Prostate gland (tissue), 2 donors: ENCODE measurements at regions not wholly inside any gene's neighbourhood (a gene's known extent, or its start where the extent isn't known, plus 50 kb on each side); places are given as distances from the start of the nearest gene placed in this dataset.

Experiments used
- DNase-seq: peaks from one replicate; pipeline ENCODE4 v3.0.0-alpha.2; 2019; ENCODE audit warnings: low spot score
- H3K27ac ChIP-seq, 2 donors: fragments of 200-600 bp; sonication (generic); 2 replicates each; pipeline ENCODE4 v1.5.1; 2017 to 2019
- H3K27me3 ChIP-seq: fragments of 200-600 bp; sonication (generic); replicated peaks from 2 replicates; pipeline ENCODE4 v1.5.1; 2019; ENCODE audit not compliant: insufficient read depth
- H3K36me3 ChIP-seq, 2 donors: fragments of 200-600 bp; sonication (generic); 1 replicate in 1 of 2; 2 replicates in 1 of 2; pipeline versions ENCODE4 v1.5.1 to v1.8.1; 2017 to 2019
- H3K4me1 ChIP-seq: fragments of 200-600 bp; sonication (generic); replicated peaks from 2 replicates; pipeline ENCODE4 v1.5.1; 2019
- H3K4me3 ChIP-seq, 2 donors: fragments of 200-600 bp; sonication (generic); 2 replicates each; pipeline ENCODE4 v1.5.1; 2017 to 2019
- H3K9me3 ChIP-seq: fragments of 200-600 bp; sonication (generic); 2 replicates; pipeline ENCODE4 v1.5.1; 2017
- POLR2A ChIP-seq: fragments of 450-650 bp; IDR thresholded peaks from one replicate; pipeline ENCODE4 v1.6.1; 2016; ENCODE audit warnings: antibody characterized with exemption, mild to moderate bottlenecking
- POLR2AphosphoS5 ChIP-seq: sonication (generic); formaldehyde crosslinking; IDR thresholded peaks from one replicate; pipeline ENCODE4 v1.6.1; 2017; ENCODE audit warnings: antibody characterized with exemption
- WGBS: methylation state at CpG from one replicate; pipeline ENCODE4 v1.1.5; 2018; 5-methylcytosine and 5-hydroxymethylcytosine counted together
- intact Hi-C: fragments of 100-400 bp; cut with DNase I; formaldehyde crosslinking; loops from one replicate; pipeline ENCODE4 v1.14.2; 2022
- TF ChIP-seq, protein P1 (sequence below), 4 experiments: fragments of 200-600 bp in 2 of 4; fragments of 450-650 bp in 2 of 4; sonication (generic) in 2 of 4; IDR thresholded peaks; 1 replicate in 3 of 4; 2 replicates in 1 of 4; pipeline ENCODE4 v1.5.1; 2016 to 2019; ENCODE audit warnings: antibody characterized with exemption in 4 of 4, mild to moderate bottlenecking in 2 of 4, moderate library complexity in 2 of 4

DNA sequence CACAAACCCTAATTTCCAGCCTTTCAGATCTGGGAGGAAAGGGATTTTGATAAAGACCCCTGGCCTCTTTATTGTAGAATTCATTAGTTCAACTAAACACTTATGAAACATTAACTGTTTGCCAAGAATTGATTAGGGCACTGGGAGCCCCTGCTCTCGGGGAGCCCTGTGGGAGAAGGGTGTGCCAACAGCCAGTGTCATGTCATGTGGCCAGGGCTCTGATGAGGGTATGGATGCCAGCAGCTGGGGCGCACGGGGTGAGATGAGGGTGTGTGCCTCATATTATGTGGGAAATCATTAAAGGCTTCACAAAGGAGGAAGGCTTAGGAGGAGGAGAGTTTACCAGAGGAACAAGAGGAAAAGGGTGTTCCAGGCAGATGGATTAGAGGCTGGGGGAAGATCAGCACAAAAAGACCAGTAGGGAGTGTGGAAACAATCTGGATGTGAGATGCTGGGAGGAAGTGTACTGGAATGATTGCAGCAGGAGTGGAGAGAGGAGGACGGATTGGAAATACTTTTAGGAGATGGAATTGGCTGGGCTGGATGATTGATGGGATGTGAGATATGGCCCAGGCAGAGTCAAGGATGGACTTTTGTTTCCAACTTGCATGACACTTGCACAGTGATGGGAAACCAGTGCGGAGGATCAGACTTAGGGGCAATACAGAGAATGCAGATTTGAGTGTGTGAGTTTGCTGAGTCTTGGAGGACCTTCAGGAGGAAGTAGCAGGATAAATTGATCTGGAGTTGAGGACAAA is 137.8 kb downstream of the CSNK2A3 start:
- Histone ChIP-seq H3K27me3 (no peaks in the 10 kb centered on the region), H3K4me3 (no peak overlapping the region), H3K4me1 (peaks cover 7% of the 10 kb centered on the region), H3K36me3 (no peaks in the 10 kb centered on the region), H3K27ac (no peak overlapping the region), H3K9me3 (no peaks in the 10 kb centered on the region)
- WGBS: 74% methylated on average over 5 of the region's 5 CpGs
- DNase-seq: no peak
- TF ChIP-seq POLR2AphosphoS5 (no peak), POLR2A (no peak)
- TF ChIP-seq, protein P1, sequence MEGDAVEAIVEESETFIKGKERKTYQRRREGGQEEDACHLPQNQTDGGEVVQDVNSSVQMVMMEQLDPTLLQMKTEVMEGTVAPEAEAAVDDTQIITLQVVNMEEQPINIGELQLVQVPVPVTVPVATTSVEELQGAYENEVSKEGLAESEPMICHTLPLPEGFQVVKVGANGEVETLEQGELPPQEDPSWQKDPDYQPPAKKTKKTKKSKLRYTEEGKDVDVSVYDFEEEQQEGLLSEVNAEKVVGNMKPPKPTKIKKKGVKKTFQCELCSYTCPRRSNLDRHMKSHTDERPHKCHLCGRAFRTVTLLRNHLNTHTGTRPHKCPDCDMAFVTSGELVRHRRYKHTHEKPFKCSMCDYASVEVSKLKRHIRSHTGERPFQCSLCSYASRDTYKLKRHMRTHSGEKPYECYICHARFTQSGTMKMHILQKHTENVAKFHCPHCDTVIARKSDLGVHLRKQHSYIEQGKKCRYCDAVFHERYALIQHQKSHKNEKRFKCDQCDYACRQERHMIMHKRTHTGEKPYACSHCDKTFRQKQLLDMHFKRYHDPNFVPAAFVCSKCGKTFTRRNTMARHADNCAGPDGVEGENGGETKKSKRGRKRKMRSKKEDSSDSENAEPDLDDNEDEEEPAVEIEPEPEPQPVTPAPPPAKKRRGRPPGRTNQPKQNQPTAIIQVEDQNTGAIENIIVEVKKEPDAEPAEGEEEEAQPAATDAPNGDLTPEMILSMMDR (IDR thresholded peaks at IDR 0.05): no peak
- intact Hi-C loops: no loop called here

DNA sequence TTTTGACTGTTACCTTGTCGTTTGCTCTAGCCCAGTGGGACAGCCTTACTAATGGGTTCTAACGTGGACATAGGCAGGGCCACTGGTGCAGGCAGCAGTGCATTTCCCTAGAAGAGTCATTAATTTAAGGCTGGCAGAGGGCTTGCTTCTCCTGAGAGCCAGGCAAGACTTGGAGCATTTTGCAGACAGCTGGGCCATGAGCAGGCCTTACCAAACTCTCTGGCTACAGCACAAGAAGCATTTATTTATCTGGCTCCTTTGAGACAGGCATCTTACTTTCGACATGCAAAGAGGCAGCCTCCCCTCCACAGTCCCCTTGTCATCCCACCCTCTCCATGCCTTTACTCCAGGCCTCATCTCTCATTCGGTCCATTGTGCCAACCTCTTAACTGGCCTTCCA is 139.9 kb downstream of the CSNK2A3 start:
- Histone ChIP-seq H3K9me3 (no peaks in the 10 kb centered on the region), H3K4me1 (no peaks in the 10 kb centered on the region), H3K36me3 (no peaks in the 10 kb centered on the region), H3K27ac (no peak overlapping the region), H3K27me3 (no peaks in the 10 kb centered on the region), H3K4me3 (no peak overlapping the region)
- intact Hi-C loops: no loop called here
- 88% methylated on average over 4 of the region's 4 CpGs for WGBS
- no peak for DNase-seq
- no peak for TF ChIP-seq POLR2AphosphoS5
- TF ChIP-seq, protein P1 (IDR thresholded peaks at IDR 0.05): no peak
- TF ChIP-seq POLR2A: no peak

GRCh38 chr11:11211888-11212287 is 141.2 kb downstream of the CSNK2A3 start:
- intact Hi-C loops: no loop called here
- Histone ChIP-seq H3K9me3 (no peaks in the 10 kb centered on the region), H3K27ac (no peak overlapping the region), H3K36me3 (no peaks in the 10 kb centered on the region), H3K27me3 (no peaks in the 10 kb centered on the region), H3K4me1 (no peaks in the 10 kb centered on the region), H3K4me3 (no peak overlapping the region)
- DNase-seq: peak; percentile 68
- TF ChIP-seq, protein P1 (IDR thresholded peaks at IDR 0.05): no peak
- TF ChIP-seq POLR2AphosphoS5 (peak; percentile 81), POLR2A (no peak)

- no peaks in the 10 kb centered on the region for H3K27me3 ChIP-seq
- WGBS: 28% methylated on average over 7 of the region's 7 CpGs
- no peaks in the 10 kb centered on the region for H3K9me3 ChIP-seq
- no peak overlapping the region for H3K27ac ChIP-seq
- intact Hi-C loops: no loop called here
- no peak overlapping the region for H3K4me3 ChIP-seq
- DNase-seq: peak; percentile 36
- TF ChIP-seq, protein P1 (IDR thresholded peaks at IDR 0.05): no peak
- TF ChIP-seq POLR2A: no peak
- H3K36me3 ChIP-seq: no peaks in the 10 kb centered on the region
- no peaks in the 10 kb centered on the region for H3K4me1 ChIP-seq
Observed at GRCh38 chr11:11211186-11211585, 141.9 kb downstream of the CSNK2A3 start.

- Histone ChIP-seq H3K4me1 (no peaks in the 10 kb centered on the region), H3K27ac (no peak overlapping the region), H3K27me3 (no peaks in the 10 kb centered on the region), H3K36me3 (no peaks in the 10 kb centered on the region), H3K4me3 (no peak overlapping the region), H3K9me3 (no peaks in the 10 kb centered on the region)
- TF ChIP-seq POLR2AphosphoS5 (no peak), POLR2A (no peak)
- TF ChIP-seq, protein P1 (IDR thresholded peaks at IDR 0.05): no peak
- DNase-seq: no peak
- 11% methylated on average over 3 of the region's 3 CpGs for WGBS
- intact Hi-C loops: no loop called here
Observed at GRCh38 chr11:11210446-11210845, 142.6 kb downstream of the CSNK2A3 start.
